NCI-H2196 (cell line): ENCODE measurements at regions not wholly inside any gene's neighbourhood (a gene's known extent, or its start where the extent isn't known, plus 50 kb on each side); places are given as distances from the start of the nearest gene placed in this dataset.
"Not testable (repeated sequence)": the region's sequence is repeated elsewhere in the genome, so short reads cannot be mapped to it uniquely, and the experiment has no call there.

Experiments
- DNase-seq: peaks from one replicate; lab custom pipeline; 2025; ENCODE audit not compliant: unreplicated experiment; lab: John Stamatoyannopoulos, UW

GRCh38 chr2:5190023-5190422 is 502.2 kb upstream of the SOX11 start:
- DNase-seq = no peak

- no peak for DNase-seq
Measured at GRCh38 chr2:5195636-5196035, 496.5 kb upstream of the SOX11 start.

- no peak for DNase-seq
Measured at GRCh38 chr2:5203134-5203755, 488.9 kb upstream of the SOX11 start.

GRCh38 chr2:5206742-5207141 is 485.4 kb upstream of the SOX11 start:
- DNase-seq = not testable (repeated sequence)

GRCh38 chr2:5215989-5216607 is 476.1 kb upstream of the SOX11 start:
- DNase-seq = no peak

- no peak for DNase-seq
Measured at GRCh38 chr2:5227062-5227699, 465.0 kb upstream of the SOX11 start.

- no peak for DNase-seq
Measured at GRCh38 chr2:5229574-5229973, 462.6 kb upstream of the SOX11 start.

- no peak for DNase-seq
Measured at GRCh38 chr2:5230444-5230843, 461.7 kb upstream of the SOX11 start.

- DNase-seq = no peak
Measured at GRCh38 chr2:5230855-5231254, 461.3 kb upstream of the SOX11 start.

- DNase-seq = no peak
Measured at GRCh38 chr2:5231287-5231686, 460.9 kb upstream of the SOX11 start.

GRCh38 chr2:5234563-5234962 is 457.6 kb upstream of the SOX11 start:
- no peak for DNase-seq

GRCh38 chr2:5235701-5236100 is 456.5 kb upstream of the SOX11 start:
- no peak for DNase-seq

GRCh38 chr2:5236249-5236648 is 455.9 kb upstream of the SOX11 start:
- no peak for DNase-seq

GRCh38 chr2:5242751-5243150 is 449.4 kb upstream of the SOX11 start:
- DNase-seq = no peak

GRCh38 chr2:5250482-5250881 is 441.7 kb upstream of the SOX11 start:
- DNase-seq = no peak

- no peak for DNase-seq
Measured at GRCh38 chr2:5253263-5253662, 438.9 kb upstream of the SOX11 start.

GRCh38 chr2:5254791-5255332 is 437.3 kb upstream of the SOX11 start:
- no peak for DNase-seq

GRCh38 chr2:5263291-5263690 is 428.9 kb upstream of the SOX11 start:
- no peak for DNase-seq

- DNase-seq = no peak
Measured at GRCh38 chr2:5264361-5264760, 427.8 kb upstream of the SOX11 start.

GRCh38 chr2:5285061-5285460 is 407.1 kb upstream of the SOX11 start:
- DNase-seq = no peak

- no peak for DNase-seq
Measured at GRCh38 chr2:5285872-5286769, 406.1 kb upstream of the SOX11 start.
